Hepatocyte (in vitro differentiated cells): ENCODE measurements at regions not wholly inside any gene's neighbourhood (a gene's known extent, or its start where the extent isn't known, plus 50 kb on each side); places are given as distances from the start of the nearest gene placed in this dataset.

ENCODE experiments used
- DNase-seq: peaks from one replicate; pipeline ENCODE4 v3.0.0-alpha.2; 2016; ENCODE audit warnings: low spot score
- H2AFZ ChIP-seq: fragments of 200-600 bp; sonication (generic); 2 replicates; pipeline ENCODE4 v1.6.0; 2016; ENCODE audit warnings: antibody characterized with exemption, mild to moderate bottlenecking
- H3K27ac ChIP-seq: fragments of 200-600 bp; sonication (generic); 2 replicates; pipeline ENCODE4 v1.5.1; 2016; ENCODE audit warnings: mild to moderate bottlenecking
- H3K27me3 ChIP-seq: fragments of 200-600 bp; sonication (generic); 2 replicates; pipeline ENCODE4 v1.6.1; 2016
- H3K36me3 ChIP-seq: fragments of 200-600 bp; sonication (generic); replicated peaks from 2 replicates; pipeline ENCODE4 v1.5.1; 2016; ENCODE audit warnings: low read depth; ENCODE audit not compliant: insufficient read depth
- H3K4me1 ChIP-seq: fragments of 200-600 bp; sonication (generic); 2 replicates; pipeline ENCODE4 v1.5.1; 2016; ENCODE audit warnings: mild to moderate bottlenecking, moderate library complexity; ENCODE audit not compliant: insufficient read depth
- H3K4me2 ChIP-seq: fragments of 200-600 bp; sonication (generic); 2 replicates; pipeline ENCODE4 v1.6.0; 2016
- H3K4me3 ChIP-seq: fragments of 200-600 bp; sonication (generic); 2 replicates; pipeline ENCODE4 v1.5.1; 2016; ENCODE audit warnings: mild to moderate bottlenecking
- H3K79me2 ChIP-seq: fragments of 200-600 bp; sonication (generic); 2 replicates; pipeline ENCODE4 v1.6.0; 2017; ENCODE audit warnings: mild to moderate bottlenecking
- H3K9me2 ChIP-seq: fragments of 200-600 bp; sonication (generic); replicated peaks from 2 replicates; pipeline ENCODE4 v1.6.0; 2017; ENCODE audit warnings: mild to moderate bottlenecking; ENCODE audit not compliant: insufficient read depth
- H3K9me3 ChIP-seq: fragments of 200-600 bp; sonication (generic); 2 replicates; pipeline ENCODE4 v1.5.1; 2016; ENCODE audit warnings: low read depth, mild to moderate bottlenecking
- H4K20me1 ChIP-seq: fragments of 200-600 bp; sonication (generic); 2 replicates; pipeline ENCODE4 v1.6.0; 2016; ENCODE audit warnings: mild to moderate bottlenecking; ENCODE audit not compliant: insufficient read depth, poor library complexity, severe bottlenecking
- EZH2 ChIP-seq: fragments of 200-600 bp; sonication (generic); IDR thresholded peaks from 2 replicates; pipeline ENCODE4 v1.6.1; 2016; ENCODE audit warnings: antibody characterized with exemption, mild to moderate bottlenecking, borderline replicate concordance
- EZH2phosphoT487 ChIP-seq: fragments of 200-600 bp; sonication (generic); IDR thresholded peaks from one replicate; pipeline ENCODE4 v1.6.1; 2018; ENCODE audit warnings: antibody characterized with exemption, mild to moderate bottlenecking, low read depth, moderate library complexity; ENCODE audit not compliant: unreplicated experiment, severe bottlenecking
- WGBS: methylation state at CpG from one replicate; pipeline ENCODE4 v1.1.6; 2016; ENCODE audit warnings: low lambda C conversion rate; ENCODE audit errors: missing lambda C conversion rate; 5-methylcytosine and 5-hydroxymethylcytosine counted together
- TF ChIP-seq, protein P1 (sequence below): fragments of 200-600 bp; sonication (generic); IDR thresholded peaks from 2 replicates; pipeline ENCODE4 v1.5.1; 2016; ENCODE audit warnings: antibody characterized with exemption, mild to moderate bottlenecking; ENCODE audit not compliant: poor library complexity

DNA sequence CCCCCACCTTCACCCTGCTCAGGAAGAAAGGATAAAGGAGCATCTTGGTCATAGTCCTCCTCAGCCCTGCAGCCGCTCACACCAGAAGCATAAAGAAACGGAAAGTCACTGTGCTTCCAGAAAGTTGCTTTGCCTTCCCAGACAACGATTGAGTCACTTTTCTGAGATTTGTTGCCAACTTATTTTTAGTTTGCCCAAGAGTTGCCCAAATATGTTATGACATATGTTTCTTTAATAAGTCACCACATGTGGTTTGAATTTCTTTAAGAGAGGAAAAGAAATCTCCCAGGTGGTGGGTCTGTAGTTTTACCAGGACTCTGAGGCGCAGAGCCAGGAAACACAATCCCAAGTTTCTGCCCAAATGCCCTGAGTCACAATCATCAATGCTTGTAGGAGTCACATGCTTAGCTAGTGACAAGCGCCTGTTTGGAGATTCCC is 63.4 kb upstream of the LRCH1 start:
- H4K20me1 ChIP-seq: no peaks in the 10 kb centered on the region
- peak overlapping the region; percentile 1 for H2AFZ ChIP-seq
- peak overlapping the region; percentile 38 for H3K4me2 ChIP-seq
- H3K9me2 ChIP-seq: no peaks in the 10 kb centered on the region
- peak overlapping the region; percentile 41 for H3K27ac ChIP-seq
- 31% methylated on average over 5 of the region's 5 CpGs for WGBS
- H3K9me3 ChIP-seq: peaks cover 9% of the 10 kb centered on the region
- H3K36me3 ChIP-seq: no peaks in the 10 kb centered on the region
- no peak for DNase-seq
- TF ChIP-seq, protein P1, sequence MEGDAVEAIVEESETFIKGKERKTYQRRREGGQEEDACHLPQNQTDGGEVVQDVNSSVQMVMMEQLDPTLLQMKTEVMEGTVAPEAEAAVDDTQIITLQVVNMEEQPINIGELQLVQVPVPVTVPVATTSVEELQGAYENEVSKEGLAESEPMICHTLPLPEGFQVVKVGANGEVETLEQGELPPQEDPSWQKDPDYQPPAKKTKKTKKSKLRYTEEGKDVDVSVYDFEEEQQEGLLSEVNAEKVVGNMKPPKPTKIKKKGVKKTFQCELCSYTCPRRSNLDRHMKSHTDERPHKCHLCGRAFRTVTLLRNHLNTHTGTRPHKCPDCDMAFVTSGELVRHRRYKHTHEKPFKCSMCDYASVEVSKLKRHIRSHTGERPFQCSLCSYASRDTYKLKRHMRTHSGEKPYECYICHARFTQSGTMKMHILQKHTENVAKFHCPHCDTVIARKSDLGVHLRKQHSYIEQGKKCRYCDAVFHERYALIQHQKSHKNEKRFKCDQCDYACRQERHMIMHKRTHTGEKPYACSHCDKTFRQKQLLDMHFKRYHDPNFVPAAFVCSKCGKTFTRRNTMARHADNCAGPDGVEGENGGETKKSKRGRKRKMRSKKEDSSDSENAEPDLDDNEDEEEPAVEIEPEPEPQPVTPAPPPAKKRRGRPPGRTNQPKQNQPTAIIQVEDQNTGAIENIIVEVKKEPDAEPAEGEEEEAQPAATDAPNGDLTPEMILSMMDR: no peak
- no peak for TF ChIP-seq EZH2
- no peak for TF ChIP-seq EZH2phosphoT487
- no peaks in the 10 kb centered on the region for H3K27me3 ChIP-seq
- no peaks in the 10 kb centered on the region for H3K79me2 ChIP-seq
- no peak overlapping the region for H3K4me3 ChIP-seq
- peaks cover 16% of the 10 kb centered on the region for H3K4me1 ChIP-seq

DNA sequence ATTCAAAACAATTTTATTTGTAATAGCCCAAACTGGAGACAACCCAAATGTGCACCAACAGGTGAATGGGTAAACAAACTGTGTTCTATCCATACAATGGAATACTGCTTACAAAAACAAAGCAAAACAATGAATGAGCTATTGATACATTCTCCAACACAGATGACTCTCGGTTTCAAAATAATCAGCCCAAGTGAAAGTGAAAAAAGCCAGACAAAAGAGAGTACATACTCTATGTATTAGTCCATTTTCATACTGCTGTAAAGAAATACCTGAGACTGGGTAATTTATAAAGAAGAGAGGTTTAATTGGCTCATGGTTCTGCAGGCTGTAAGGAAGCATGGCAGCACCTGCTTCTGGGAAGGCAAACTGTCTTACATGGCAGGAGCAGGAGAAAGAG is 65.2 kb upstream of the LRCH1 start:
- peaks cover 18% of the 10 kb centered on the region for H3K9me3 ChIP-seq
- H3K27me3 ChIP-seq: no peaks in the 10 kb centered on the region
- TF ChIP-seq EZH2 (no peak), EZH2phosphoT487 (no peak)
- TF ChIP-seq, protein P1: no peak
- H3K4me3 ChIP-seq: no peak overlapping the region
- H3K79me2 ChIP-seq: no peaks in the 10 kb centered on the region
- no peaks in the 10 kb centered on the region for H3K36me3 ChIP-seq
- 97% methylated on average over 1 of the region's 1 CpG for WGBS
- no peak overlapping the region for H3K4me2 ChIP-seq
- H3K4me1 ChIP-seq: peaks cover 16% of the 10 kb centered on the region
- no peak for DNase-seq
- H3K9me2 ChIP-seq: no peaks in the 10 kb centered on the region
- H2AFZ ChIP-seq: no peak overlapping the region
- no peak overlapping the region for H3K27ac ChIP-seq
- no peaks in the 10 kb centered on the region for H4K20me1 ChIP-seq

DNA sequence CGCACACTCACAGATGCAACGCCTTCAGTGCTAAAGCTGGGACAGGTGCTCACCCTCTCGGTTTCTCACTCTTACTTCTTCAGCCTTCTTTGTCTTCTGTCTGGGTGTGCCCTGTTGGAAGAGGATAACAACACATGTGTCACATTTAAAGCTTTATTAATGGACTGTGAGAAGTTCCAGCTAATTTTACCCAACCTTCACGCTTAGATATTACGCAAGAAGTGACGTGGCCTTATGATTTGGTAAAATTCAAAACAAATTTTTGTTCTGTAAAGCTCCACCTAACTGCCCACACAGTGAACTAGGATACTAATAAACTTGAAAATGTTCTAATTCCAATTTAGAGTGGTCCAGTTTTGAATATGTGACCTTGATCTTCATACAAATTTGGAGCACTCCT is 66.7 kb upstream of the LRCH1 start:
- no peaks in the 10 kb centered on the region for H3K27me3 ChIP-seq
- no peaks in the 10 kb centered on the region for H4K20me1 ChIP-seq
- WGBS: 86% methylated on average over 6 of the region's 6 CpGs
- H3K9me3 ChIP-seq: peaks cover 18% of the 10 kb centered on the region
- peaks cover 16% of the 10 kb centered on the region for H3K4me1 ChIP-seq
- H3K36me3 ChIP-seq: no peaks in the 10 kb centered on the region
- no peak overlapping the region for H2AFZ ChIP-seq
- TF ChIP-seq, protein P1: no peak
- no peak for TF ChIP-seq EZH2
- no peak for TF ChIP-seq EZH2phosphoT487
- H3K9me2 ChIP-seq: no peaks in the 10 kb centered on the region
- DNase-seq: no peak
- no peaks in the 10 kb centered on the region for H3K79me2 ChIP-seq
- no peak overlapping the region for H3K4me3 ChIP-seq
- no peak overlapping the region for H3K4me2 ChIP-seq
- no peak overlapping the region for H3K27ac ChIP-seq

DNA sequence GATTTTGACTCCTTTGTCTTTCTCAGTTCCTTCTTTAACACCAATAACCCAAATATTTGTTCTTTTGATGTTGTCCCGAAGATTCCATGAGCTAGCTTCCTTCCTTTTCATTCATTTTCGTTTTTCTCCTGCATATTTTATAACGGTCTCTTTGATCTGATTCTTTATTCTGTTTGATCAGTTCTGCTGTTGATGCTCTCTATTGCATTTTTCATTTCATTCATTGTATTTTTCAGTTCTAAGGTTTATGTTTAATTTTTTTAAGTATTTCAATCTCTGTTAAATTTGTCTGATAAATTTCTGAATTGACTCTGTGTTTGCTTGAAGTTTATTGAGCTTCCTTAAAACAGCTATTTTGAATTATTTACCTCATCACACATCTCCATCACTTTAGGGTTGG is 68.4 kb upstream of the LRCH1 start:
- Histone ChIP-seq H3K9me2 (no peaks in the 10 kb centered on the region), H2AFZ (no peak overlapping the region), H3K27ac (no peak overlapping the region), H3K4me2 (no peak overlapping the region), H3K27me3 (no peaks in the 10 kb centered on the region), H4K20me1 (no peaks in the 10 kb centered on the region), H3K4me3 (no peak overlapping the region), H3K9me3 (peaks cover 18% of the 10 kb centered on the region), H3K4me1 (peaks cover 5% of the 10 kb centered on the region), H3K79me2 (no peaks in the 10 kb centered on the region), H3K36me3 (no peaks in the 10 kb centered on the region)
- 94% methylated on average over 3 of the region's 3 CpGs for WGBS
- no peak for TF ChIP-seq EZH2phosphoT487
- TF ChIP-seq EZH2: no peak
- TF ChIP-seq, protein P1: no peak
- no peak for DNase-seq
